Stimulated activated naive B cell treated with anti-CD40 and anti-IgM and Interleukin-4, amounts not matched to agents 10 μg/mL and 1 μg/mL and 100 μg/mL, for 72 hours (primary cell): ENCODE measurements at regions not wholly inside any gene's neighbourhood (a gene's known extent, or its start where the extent isn't known, plus 50 kb on each side); places are given as distances from the start of the nearest gene placed in this dataset.

Source experiments
- ATAC-seq, 2 donors: fragments of 150-1000 bp; cut with Tn5 transposase; replicated peaks; 2 replicates each; pipeline ENCODE4 v1.10.0; 2021; ENCODE audit warnings: moderate library complexity in 1 of 2
- DNase-seq: peaks from one replicate; pipeline ENCODE4 v3.0.0; 2021
- H3K27ac Mint-ChIP-seq: one replicate; pipeline ENCODE4 v1.8.0; 2022; ENCODE audit warnings: mild to moderate bottlenecking, mixed read lengths
- H3K27me3 Mint-ChIP-seq, 2 donors: one replicate each; pipeline ENCODE4 v1.8.0; 2022; ENCODE audit warnings: mixed read lengths in 2 of 2
- H3K36me3 Mint-ChIP-seq, 2 donors: one replicate each; pipeline ENCODE4 v1.8.0; 2022; ENCODE audit warnings: mixed read lengths in 2 of 2, mild to moderate bottlenecking in 1 of 2
- H3K4me1 Mint-ChIP-seq, 2 donors: one replicate each; pipeline ENCODE4 v1.8.0; 2022; ENCODE audit warnings: mixed read lengths in 2 of 2, mild to moderate bottlenecking in 1 of 2
- H3K4me3 Mint-ChIP-seq, 2 donors: one replicate each; pipeline ENCODE4 v1.8.0; 2022; ENCODE audit warnings: mild to moderate bottlenecking in 2 of 2, mixed read lengths in 2 of 2, moderate library complexity in 1 of 2
- H3K9me3 Mint-ChIP-seq, 2 donors: one replicate each; pipeline ENCODE4 v1.8.0; 2022; ENCODE audit warnings: mixed read lengths in 2 of 2, mild to moderate bottlenecking in 1 of 2

DNA sequence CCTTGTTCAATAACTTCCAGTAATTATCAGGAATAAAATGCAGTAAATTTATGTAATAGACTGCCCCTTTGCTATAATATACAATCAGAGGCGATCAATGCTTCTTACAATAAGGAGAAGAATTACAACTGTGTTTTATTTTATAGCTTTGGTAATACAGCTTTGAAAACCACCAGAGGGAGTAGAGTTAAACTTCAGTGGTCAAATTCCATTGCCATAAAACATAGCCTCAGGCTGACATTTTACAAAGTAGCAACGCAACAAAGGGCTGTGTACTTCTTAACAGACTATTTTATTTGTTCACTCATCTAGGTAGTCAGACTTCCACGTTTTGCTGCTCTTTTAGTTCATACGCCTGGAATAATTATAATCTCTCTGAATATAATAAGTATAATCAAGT, 58.5 kb downstream of the TEX13C start:
- Mint-ChIP-seq H3K27ac (no peak overlapping the region), H3K4me3 (no peak overlapping the region), H3K36me3 (no peaks in the 10 kb centered on the region), H3K27me3 (no peaks in the 10 kb centered on the region), H3K4me1 (no peaks in the 10 kb centered on the region), H3K9me3 (peaks cover 2 to 4% of the 10 kb centered on the region in 2 donors)
- ATAC-seq (no peak), DNase-seq (no peak)

DNA sequence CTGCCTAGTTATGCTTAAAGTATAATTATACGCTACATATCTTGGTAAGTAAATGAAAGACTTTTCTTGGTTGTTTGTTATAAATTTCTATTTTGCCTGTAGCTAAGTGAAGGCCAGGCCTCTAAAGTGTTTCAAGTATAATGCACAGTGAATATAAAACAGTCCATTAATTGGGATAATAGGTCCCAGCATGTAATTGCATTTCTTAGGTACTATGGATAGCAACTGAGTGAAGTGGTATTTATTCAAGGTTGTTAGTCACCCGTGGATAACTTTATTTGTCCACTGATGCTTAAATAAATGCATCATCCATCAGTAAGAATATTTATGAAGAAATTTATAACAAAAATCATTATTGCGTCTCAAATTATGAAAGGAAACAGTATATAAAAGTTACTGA, 59.1 kb downstream of the TEX13C start:
- H3K27ac Mint-ChIP-seq, result no peak overlapping the region
- no peaks in the 10 kb centered on the region for H3K4me1 Mint-ChIP-seq
- H3K27me3 Mint-ChIP-seq, result no peaks in the 10 kb centered on the region
- DNase-seq (no peak), ATAC-seq (no peak)
- H3K4me3 Mint-ChIP-seq, result no peak overlapping the region
- H3K9me3 Mint-ChIP-seq, result peaks cover 2 to 4% of the 10 kb centered on the region in 2 donors
- no peaks in the 10 kb centered on the region for H3K36me3 Mint-ChIP-seq

DNA sequence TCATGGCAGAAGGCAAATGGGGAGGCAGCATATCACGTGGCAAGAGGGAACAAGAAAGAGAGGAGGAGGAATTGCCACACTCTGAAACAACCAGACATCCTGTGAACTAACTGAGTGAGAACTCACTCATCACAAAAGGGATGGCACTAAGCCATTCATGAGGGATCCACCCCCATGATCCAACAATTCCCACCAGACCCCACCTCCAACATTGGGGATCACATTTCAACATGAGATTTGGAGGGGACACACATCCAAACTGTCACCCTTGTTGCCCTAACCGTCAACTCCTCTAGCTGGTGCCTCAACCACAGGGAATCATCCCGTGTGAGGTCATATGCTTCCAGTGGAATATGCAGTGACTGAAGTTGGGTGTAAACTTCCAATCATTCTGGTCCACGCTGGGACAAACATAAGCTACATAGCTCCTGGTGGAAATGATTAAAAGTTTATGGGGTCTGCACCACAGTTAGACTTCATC, 62.5 kb downstream of the TEX13C start:
- no peaks in the 10 kb centered on the region for H3K4me1 Mint-ChIP-seq
- ATAC-seq, result no peak
- H3K27ac Mint-ChIP-seq, result no peak overlapping the region
- no peaks in the 10 kb centered on the region for H3K9me3 Mint-ChIP-seq
- no peak overlapping the region for H3K4me3 Mint-ChIP-seq
- no peak for DNase-seq
- no peaks in the 10 kb centered on the region for H3K36me3 Mint-ChIP-seq
- no peaks in the 10 kb centered on the region for H3K27me3 Mint-ChIP-seq

DNA sequence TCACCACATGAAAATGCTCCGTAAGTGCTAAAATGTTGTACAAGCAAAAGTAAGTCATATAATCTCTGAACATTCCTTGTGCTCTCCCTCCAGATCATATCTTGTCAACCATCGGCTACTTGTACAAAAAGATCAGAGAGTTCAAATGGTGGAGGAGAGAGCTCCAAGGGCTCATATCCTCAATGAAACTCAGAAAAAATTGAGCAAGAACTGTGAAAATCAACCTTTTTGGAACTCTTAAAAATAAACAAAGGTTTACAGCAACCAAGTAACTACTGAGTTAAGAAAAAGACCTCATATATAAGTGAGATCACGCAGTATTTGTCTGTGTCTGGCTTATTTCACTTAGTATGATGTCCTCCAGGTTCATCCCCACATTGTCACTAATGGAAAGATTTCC, 63.2 kb downstream of the TEX13C start:
- no peaks in the 10 kb centered on the region for H3K36me3 Mint-ChIP-seq
- DNase-seq, result no peak
- no peak overlapping the region for H3K27ac Mint-ChIP-seq
- no peaks in the 10 kb centered on the region for H3K27me3 Mint-ChIP-seq
- no peaks in the 10 kb centered on the region for H3K4me1 Mint-ChIP-seq
- no peak for ATAC-seq
- H3K4me3 Mint-ChIP-seq, result no peak overlapping the region
- no peaks in the 10 kb centered on the region for H3K9me3 Mint-ChIP-seq

DNA sequence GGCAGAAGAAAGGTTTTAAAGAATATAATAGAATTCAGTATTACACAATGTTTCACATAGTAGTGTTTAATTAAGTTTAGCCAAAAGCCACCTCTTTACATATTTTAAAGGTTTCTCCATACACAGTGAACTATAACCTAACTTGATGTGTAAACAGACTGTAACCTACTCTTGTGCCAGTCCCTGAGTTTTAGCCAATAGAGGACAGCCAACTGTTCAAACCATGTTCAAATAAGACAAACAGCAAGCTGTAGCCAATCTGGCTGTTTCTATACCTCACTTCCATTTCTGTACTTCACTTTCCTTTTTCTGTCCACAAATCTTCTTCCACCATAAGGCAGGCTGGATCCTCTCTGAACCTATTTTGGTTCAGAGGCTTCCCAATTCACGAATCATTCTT, 65.2 kb downstream of the TEX13C start:
- no peak overlapping the region for H3K4me3 Mint-ChIP-seq

DNA sequence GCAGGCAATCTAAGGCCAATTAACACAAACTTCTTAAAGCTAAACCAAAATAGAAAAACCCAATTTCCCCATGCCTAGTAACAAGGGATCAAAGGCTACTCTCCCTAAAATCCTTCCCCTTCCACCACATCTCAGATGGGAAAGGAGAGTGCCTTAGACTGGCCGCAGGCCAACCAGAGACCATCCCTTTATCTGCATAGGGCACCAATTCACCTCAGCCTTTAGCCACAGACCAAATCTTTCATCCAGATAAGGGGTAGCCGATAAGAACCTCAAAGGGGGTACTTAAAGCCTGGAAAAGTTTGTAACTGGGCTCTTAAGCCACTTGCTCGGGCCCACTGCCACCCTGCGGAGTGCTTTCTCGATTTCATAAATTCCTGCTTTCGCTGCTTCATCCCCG, 68.3 kb downstream of the TEX13C start:
- peaks cover 0 to 2% of the 10 kb centered on the region in 2 donors for H3K9me3 Mint-ChIP-seq
- H3K27ac Mint-ChIP-seq, result no peak overlapping the region

More for the DNA sequence above, 65.2 kb downstream of the TEX13C start:
- H3K27ac Mint-ChIP-seq, result no peak overlapping the region
- H3K4me1 Mint-ChIP-seq, result no peaks in the 10 kb centered on the region
- H3K9me3 Mint-ChIP-seq, result no peaks in the 10 kb centered on the region
- no peaks in the 10 kb centered on the region for H3K27me3 Mint-ChIP-seq
- no peaks in the 10 kb centered on the region for H3K36me3 Mint-ChIP-seq
- ATAC-seq (no peak), DNase-seq (no peak)

DNA sequence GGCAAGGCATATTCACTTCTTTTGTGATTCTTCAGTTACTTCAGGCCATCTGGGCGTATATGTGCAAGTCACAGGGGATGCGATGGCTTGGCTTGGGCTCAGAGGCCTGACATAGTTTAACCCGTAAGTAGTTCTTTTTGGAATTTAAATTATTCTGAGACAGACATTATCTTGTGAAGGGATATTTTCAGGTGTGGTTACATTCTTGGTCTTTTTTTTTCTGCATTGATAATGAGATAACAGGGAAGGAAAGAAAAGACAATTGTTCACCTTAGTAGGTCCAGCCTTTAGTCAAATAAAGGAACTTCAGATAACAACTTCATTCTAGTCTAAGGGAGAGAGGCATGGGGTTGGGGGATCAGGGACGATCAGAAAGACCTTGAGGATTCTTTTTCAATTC, 74.8 kb downstream of the TEX13C start:
- no peak for ATAC-seq

More for the DNA sequence above, 68.3 kb downstream of the TEX13C start:
- no peak for DNase-seq
- Mint-ChIP-seq H3K27me3 (no peaks in the 10 kb centered on the region), H3K4me3 (no peak overlapping the region), H3K36me3 (no peaks in the 10 kb centered on the region), H3K4me1 (no peaks in the 10 kb centered on the region)
- no peak for ATAC-seq

DNA sequence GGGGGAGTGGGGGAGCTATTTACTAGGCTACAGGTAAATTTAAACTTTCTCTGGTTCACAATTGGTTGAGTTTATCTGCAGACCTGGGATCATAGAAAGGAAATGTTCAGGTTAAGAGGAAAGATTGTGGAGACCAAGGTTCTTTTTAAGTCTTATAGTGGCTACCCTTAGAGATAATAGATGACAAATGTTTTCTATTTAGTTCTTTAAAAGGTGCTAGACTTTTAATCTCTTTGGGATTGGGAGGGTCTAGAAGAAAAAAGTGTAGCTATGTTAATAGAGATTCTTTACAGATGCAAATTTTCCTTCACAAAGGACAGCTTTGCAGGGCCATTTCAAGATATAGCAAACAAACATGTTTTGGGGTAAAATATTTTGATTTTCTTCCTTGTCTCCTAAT, 76.0 kb downstream of the TEX13C start:
- H3K36me3 Mint-ChIP-seq, result no peaks in the 10 kb centered on the region
- no peak overlapping the region for H3K4me3 Mint-ChIP-seq
- ATAC-seq, result no peak
- no peak for DNase-seq
- no peak overlapping the region for H3K27ac Mint-ChIP-seq
- H3K27me3 Mint-ChIP-seq, result no peaks in the 10 kb centered on the region
- H3K4me1 Mint-ChIP-seq, result no peaks in the 10 kb centered on the region
- H3K9me3 Mint-ChIP-seq, result peaks cover 0 to 2% of the 10 kb centered on the region in 2 donors

More for the DNA sequence above, 74.8 kb downstream of the TEX13C start:
- no peaks in the 10 kb centered on the region for H3K36me3 Mint-ChIP-seq
- H3K27ac Mint-ChIP-seq, result no peak overlapping the region
- no peak for DNase-seq
- H3K4me1 Mint-ChIP-seq, result no peaks in the 10 kb centered on the region
- no peaks in the 10 kb centered on the region for H3K27me3 Mint-ChIP-seq
- no peak overlapping the region for H3K4me3 Mint-ChIP-seq
- H3K9me3 Mint-ChIP-seq, result peaks cover 0 to 2% of the 10 kb centered on the region in 2 donors

DNA sequence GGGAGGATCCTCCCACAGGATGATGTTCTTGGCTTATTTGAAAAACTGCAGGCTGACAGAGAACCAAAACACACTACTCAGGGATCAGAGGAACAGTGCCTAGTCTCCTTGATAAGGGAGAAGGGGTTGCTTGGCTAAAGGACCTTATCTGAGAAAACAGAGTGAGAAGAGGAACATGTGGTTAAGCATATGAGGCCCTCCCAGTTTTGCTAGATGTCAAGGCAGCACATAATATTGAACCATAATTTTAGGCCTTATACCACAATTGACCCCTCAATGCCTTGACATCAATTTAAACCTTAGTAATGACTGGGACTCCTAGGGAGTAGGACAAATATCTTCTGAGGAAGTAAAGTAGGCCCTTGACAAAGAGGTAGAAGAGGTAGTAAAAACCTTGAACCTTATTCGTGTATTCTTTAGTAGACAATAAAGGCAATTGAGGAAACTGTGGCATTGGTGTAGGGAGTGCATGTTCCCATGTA, 79.3 kb downstream of the TEX13C start:
- H3K9me3 Mint-ChIP-seq, result peaks cover 0 to 1% of the 10 kb centered on the region in 2 donors

DNA sequence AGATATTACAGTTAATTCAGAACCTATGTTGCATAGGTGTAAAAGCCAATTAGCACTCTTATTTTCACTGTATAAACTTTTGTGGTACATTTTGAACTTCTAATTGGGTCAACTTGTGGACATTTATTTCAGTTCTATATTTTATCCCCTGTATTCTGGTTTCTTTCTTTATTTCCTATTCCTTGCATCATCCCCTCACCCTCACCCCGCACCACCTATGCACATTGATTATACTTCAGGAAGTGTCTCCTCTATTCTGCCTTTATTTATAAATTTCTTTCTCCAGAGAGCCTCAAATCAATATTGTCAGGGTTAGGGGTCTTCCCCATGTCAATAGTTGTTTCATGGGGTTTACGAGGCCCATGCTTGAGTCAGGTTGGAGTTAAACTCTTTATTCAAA, 83.1 kb downstream of the TEX13C start:
- Mint-ChIP-seq H3K9me3 (peaks cover 0 to 1% of the 10 kb centered on the region in 2 donors), H3K27ac (no peak overlapping the region), H3K27me3 (no peaks in the 10 kb centered on the region), H3K36me3 (no peaks in the 10 kb centered on the region), H3K4me3 (no peak overlapping the region), H3K4me1 (no peaks in the 10 kb centered on the region)
- DNase-seq, result no peak
- ATAC-seq, result no peak

More for the DNA sequence above, 79.3 kb downstream of the TEX13C start:
- ATAC-seq, result no peak
- no peaks in the 10 kb centered on the region for H3K36me3 Mint-ChIP-seq
- no peaks in the 10 kb centered on the region for H3K27me3 Mint-ChIP-seq
- no peak overlapping the region for H3K27ac Mint-ChIP-seq
- no peaks in the 10 kb centered on the region for H3K4me1 Mint-ChIP-seq
- DNase-seq, result no peak
- no peak overlapping the region for H3K4me3 Mint-ChIP-seq

DNA sequence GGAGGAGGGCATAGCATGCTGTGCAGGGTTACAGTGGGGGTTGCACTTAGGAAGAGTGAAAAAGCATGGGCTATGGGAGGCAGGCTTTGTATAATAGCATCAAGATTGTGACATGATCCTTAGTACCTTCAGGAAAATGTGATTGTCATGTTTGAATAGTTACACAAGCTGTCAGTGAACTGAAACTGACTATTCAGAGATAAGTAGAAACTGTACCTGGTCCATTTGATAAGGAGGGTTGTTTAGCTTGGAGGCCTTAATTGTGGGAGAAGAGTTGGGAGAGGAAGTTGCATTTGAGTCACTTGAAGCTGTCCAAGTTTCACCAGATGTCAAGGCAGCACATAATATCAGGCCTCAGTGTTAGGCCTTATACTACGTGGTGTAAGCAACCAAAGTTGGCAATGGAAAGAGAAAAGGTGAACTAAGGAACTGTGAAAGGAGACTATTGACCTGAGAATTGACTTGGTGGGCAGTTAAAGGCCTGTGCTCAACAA, 85.0 kb downstream of the TEX13C start:
- Mint-ChIP-seq H3K36me3 (no peaks in the 10 kb centered on the region), H3K27ac (no peak overlapping the region), H3K4me1 (no peaks in the 10 kb centered on the region), H3K9me3 (peaks cover 1% of the 10 kb centered on the region in 2 donors), H3K27me3 (no peaks in the 10 kb centered on the region), H3K4me3 (no peak overlapping the region)
- no peak for ATAC-seq
- no peak for DNase-seq

DNA sequence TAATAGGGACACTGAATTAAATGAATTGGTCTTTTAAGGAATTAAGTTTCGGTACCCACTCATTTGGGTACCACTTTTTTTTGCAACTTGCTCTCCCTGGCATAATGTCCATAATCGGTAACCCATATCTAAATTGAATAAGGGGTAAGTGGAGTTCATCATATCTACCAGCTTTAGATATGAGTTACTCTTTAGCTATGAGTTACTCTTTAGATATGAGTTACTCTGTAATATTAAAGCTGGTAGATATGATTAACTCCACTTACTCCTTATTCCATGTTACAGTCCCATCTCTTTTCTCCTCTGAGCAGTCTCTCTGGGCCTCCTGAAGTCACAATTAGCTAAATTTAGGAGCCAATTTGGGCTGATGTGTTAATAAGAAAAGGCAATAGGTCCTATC, 85.7 kb downstream of the TEX13C start:
- Mint-ChIP-seq H3K4me1 (no peaks in the 10 kb centered on the region), H3K27ac (no peak overlapping the region), H3K9me3 (peaks cover 1 to 2% of the 10 kb centered on the region in 2 donors), H3K4me3 (no peak overlapping the region), H3K36me3 (no peaks in the 10 kb centered on the region), H3K27me3 (no peaks in the 10 kb centered on the region)
- DNase-seq (no peak), ATAC-seq (no peak)

DNA sequence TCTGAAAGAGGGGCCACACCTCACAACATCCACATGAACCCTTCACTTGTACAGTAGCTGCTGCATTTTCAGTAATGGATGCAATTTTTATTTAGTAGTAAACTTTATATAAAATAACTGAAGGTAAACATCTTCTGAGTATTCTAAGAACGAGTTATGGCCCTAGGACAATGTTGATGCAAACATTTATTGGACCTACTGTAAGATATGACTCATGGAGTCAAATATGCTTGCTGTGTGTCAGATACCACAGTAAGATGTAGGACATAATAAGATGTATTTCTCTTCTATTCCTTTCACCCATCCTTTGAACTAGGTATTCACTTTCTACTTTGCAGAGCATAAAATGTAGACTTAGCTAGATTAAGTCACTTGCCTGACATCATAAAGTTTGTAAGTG, 87.6 kb downstream of the TEX13C start:
- DNase-seq (no peak), ATAC-seq (no peak)
- Mint-ChIP-seq H3K36me3 (no peaks in the 10 kb centered on the region), H3K27ac (no peak overlapping the region), H3K27me3 (no peaks in the 10 kb centered on the region), H3K4me3 (no peak overlapping the region), H3K4me1 (no peaks in the 10 kb centered on the region), H3K9me3 (peaks cover 0 to 2% of the 10 kb centered on the region in 2 donors)

DNA sequence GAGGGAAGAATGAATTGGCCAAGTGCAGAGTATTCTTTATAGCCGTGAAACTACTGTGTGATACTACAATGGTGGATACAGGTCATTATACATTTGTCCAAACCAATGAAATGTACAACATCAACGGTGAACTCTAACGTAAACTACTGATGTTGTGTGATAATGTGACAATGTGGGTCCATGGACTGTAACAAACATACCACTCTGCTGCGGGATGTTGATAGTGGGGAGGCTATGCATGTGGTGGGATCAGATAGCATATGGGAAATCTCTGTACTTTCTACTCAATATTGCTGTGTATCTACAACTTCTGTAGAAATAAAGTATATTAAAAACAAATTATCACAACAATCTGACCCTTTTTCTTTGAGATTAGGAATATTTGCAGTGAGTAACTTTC, 101.1 kb downstream of the TEX13C start:
- H3K27me3 Mint-ChIP-seq, result no peaks in the 10 kb centered on the region
- ATAC-seq (no peak), DNase-seq (no peak)
- no peaks in the 10 kb centered on the region for H3K36me3 Mint-ChIP-seq
- no peaks in the 10 kb centered on the region for H3K4me1 Mint-ChIP-seq
- no peak overlapping the region for H3K27ac Mint-ChIP-seq
- no peak overlapping the region for H3K4me3 Mint-ChIP-seq
- no peaks in the 10 kb centered on the region for H3K9me3 Mint-ChIP-seq

DNA sequence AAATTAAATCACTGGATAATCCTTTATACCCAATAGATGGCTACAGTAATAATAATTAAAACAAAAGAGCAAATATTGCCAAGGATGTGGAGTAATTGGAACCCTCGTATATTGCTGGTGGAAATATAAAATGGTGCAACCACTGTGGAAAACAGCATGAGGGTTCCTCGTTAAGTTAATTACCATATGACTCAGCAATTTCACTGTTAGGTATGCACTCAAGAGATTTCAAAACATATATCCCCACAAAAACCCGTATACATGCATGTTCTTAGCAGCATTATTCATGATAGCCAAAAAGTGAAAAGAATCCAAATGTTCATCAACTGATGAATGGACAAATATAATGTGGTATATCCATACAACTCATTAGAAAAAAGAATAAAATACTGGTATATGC, 103.3 kb downstream of the TEX13C start:
- Mint-ChIP-seq H3K4me3 (no peak overlapping the region), H3K27ac (no peak overlapping the region), H3K27me3 (no peaks in the 10 kb centered on the region), H3K4me1 (no peaks in the 10 kb centered on the region), H3K36me3 (no peaks in the 10 kb centered on the region), H3K9me3 (no peaks in the 10 kb centered on the region)
- no peak for DNase-seq
- ATAC-seq, result no peak

DNA sequence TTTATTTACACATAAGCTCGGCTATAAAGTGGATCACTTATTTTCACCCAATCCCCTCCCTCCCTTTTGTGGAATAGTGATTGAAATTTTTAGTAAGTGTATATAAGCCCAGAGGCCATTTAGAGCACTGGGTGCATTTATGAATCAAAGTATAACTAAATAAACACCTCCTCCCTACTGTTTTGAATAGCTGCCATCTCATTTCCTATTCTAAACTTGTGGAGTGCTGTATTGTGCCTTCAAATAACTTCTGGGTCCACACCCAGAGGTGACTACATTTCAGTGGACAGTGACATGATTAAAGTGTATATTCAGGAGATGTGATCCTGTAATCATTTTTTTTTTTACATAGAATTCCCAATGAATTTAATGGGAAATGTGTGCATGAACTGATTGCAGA, 104.9 kb downstream of the TEX13C start:
- no peaks in the 10 kb centered on the region for H3K27me3 Mint-ChIP-seq
- DNase-seq (no peak), ATAC-seq (no peak)
- no peaks in the 10 kb centered on the region for H3K9me3 Mint-ChIP-seq
- H3K4me3 Mint-ChIP-seq, result no peak overlapping the region
- H3K36me3 Mint-ChIP-seq, result no peaks in the 10 kb centered on the region
- H3K27ac Mint-ChIP-seq, result no peak overlapping the region
- no peaks in the 10 kb centered on the region for H3K4me1 Mint-ChIP-seq
